ENCODE measurements at regions not wholly inside any gene's neighbourhood (a gene's known extent, or its start where the extent isn't known, plus 50 kb on each side); places are given as distances from the start of the nearest gene placed in this dataset.

- no peak overlapping the region for H3K4me3 ChIP-seq (ENCODE audit: control insufficient read depth in 1 of 2, extremely low read depth in 1 of 2, low read length in 1 of 2)
- H3K9me3 ChIP-seq = no peaks in the 10 kb centered on the region
- Mint-ChIP-seq H3K4me1 (no peaks in the 10 kb centered on the region), H3K36me3 (no peaks in the 10 kb centered on the region), H3K27ac (no peak overlapping the region), H3K9me3 (peaks cover 0 to 6% (median 0%) of the 10 kb centered on the region in 3 donors), H3K4me3 (no peak overlapping the region), H3K27me3 (peaks cover 3 to 15% of the 10 kb centered on the region in 2 donors)
- ATAC-seq (replicated peaks in 1 of 4) (no peak), DNase-seq (no peak)
- H3K36me3 ChIP-seq (ENCODE audit: control insufficient read depth in 2 of 2, extremely low read depth in 1 of 2, insufficient read depth in 1 of 2, low read length in 1 of 2) = no peaks in the 10 kb centered on the region
- no peaks in the 10 kb centered on the region for H3K4me1 ChIP-seq (ENCODE audit: control insufficient read depth in 1 of 2, extremely low read depth in 1 of 2, insufficient read depth in 2 of 2, low read length in 2 of 2)
- H3K27ac ChIP-seq (ENCODE audit: low read length) = no peak overlapping the region
- H3K27me3 ChIP-seq (replicated peaks in 1 of 2; ENCODE audit: control insufficient read depth in 2 of 2, extremely low read depth in 1 of 2, insufficient read depth in 2 of 2, low read length in 1 of 2) = no peaks in the 10 kb centered on the region
- ChIA-PET POLR2A (interaction anchor here in 1 of 2 donors (0.5 kb wide), 1 partner anchor 17 kb away, joined by 10 read pairs; no protein-coding TSS in a partner anchor), CTCF (no interaction called here)
- WGBS (ENCODE audit: insufficient coverage) = no CpG with 5 or more reads among the region's 6 CpGs
Measured at GRCh38 chr20:41956338-41957074, 338.3 kb upstream of the CHD6 start.

- ChIA-PET CTCF (interaction anchor here in 1 of 2 donors (0.6 kb wide), 1 partner anchor 11 kb away, joined by 4 read pairs; no protein-coding TSS in a partner anchor), POLR2A (interaction anchor here (0.6 kb wide), 2 partner anchors 8 to 863 kb away, joined by 3 to 4 read pairs; no protein-coding TSS in a partner anchor)
- Mint-ChIP-seq H3K27ac (no peak overlapping the region), H3K9me3 (no peaks in the 10 kb centered on the region), H3K4me3 (no peak overlapping the region), H3K27me3 (peaks cover 2 to 13% of the 10 kb centered on the region in 2 donors), H3K36me3 (no peaks in the 10 kb centered on the region), H3K4me1 (no peaks in the 10 kb centered on the region)
- Histone ChIP-seq H3K27me3 (replicated peaks in 1 of 2; ENCODE audit: control insufficient read depth in 2 of 2, extremely low read depth in 1 of 2, insufficient read depth in 2 of 2, low read length in 1 of 2) (no peaks in the 10 kb centered on the region), H3K9me3 (no peaks in the 10 kb centered on the region), H3K4me1 (ENCODE audit: control insufficient read depth in 1 of 2, extremely low read depth in 1 of 2, insufficient read depth in 2 of 2, low read length in 2 of 2) (no peaks in the 10 kb centered on the region), H3K36me3 (ENCODE audit: control insufficient read depth in 2 of 2, extremely low read depth in 1 of 2, insufficient read depth in 1 of 2, low read length in 1 of 2) (no peaks in the 10 kb centered on the region), H3K4me3 (ENCODE audit: control insufficient read depth in 1 of 2, extremely low read depth in 1 of 2, low read length in 1 of 2) (no peak overlapping the region), H3K27ac (ENCODE audit: low read length) (no peak overlapping the region)
- ATAC-seq (replicated peaks in 1 of 4) (no peak), DNase-seq (no peak)
- 68% methylated on average over 4 of the region's 5 CpGs for WGBS (ENCODE audit: insufficient coverage)
Measured at GRCh38 chr20:41952166-41952565, 334.0 kb upstream of the CHD6 start.

GRCh38 chr20:41951615-41952014, 333.4 kb upstream of the CHD6 start:
- Histone ChIP-seq H3K36me3 (ENCODE audit: control insufficient read depth in 2 of 2, extremely low read depth in 1 of 2, insufficient read depth in 1 of 2, low read length in 1 of 2) (no peaks in the 10 kb centered on the region), H3K9me3 (no peaks in the 10 kb centered on the region), H3K4me1 (ENCODE audit: control insufficient read depth in 1 of 2, extremely low read depth in 1 of 2, insufficient read depth in 2 of 2, low read length in 2 of 2) (no peaks in the 10 kb centered on the region), H3K27ac (ENCODE audit: low read length) (no peak overlapping the region), H3K4me3 (ENCODE audit: control insufficient read depth in 1 of 2, extremely low read depth in 1 of 2, low read length in 1 of 2) (no peak overlapping the region), H3K27me3 (replicated peaks in 1 of 2; ENCODE audit: control insufficient read depth in 2 of 2, extremely low read depth in 1 of 2, insufficient read depth in 2 of 2, low read length in 1 of 2) (no peaks in the 10 kb centered on the region)
- DNase-seq = no peak
- POLR2A ChIA-PET = interaction anchor here (0.6 kb wide), 2 partner anchors 9 to 864 kb away, joined by 3 to 4 read pairs; no protein-coding TSS in a partner anchor
- Mint-ChIP-seq H3K36me3 (no peaks in the 10 kb centered on the region), H3K9me3 (no peaks in the 10 kb centered on the region), H3K4me1 (no peaks in the 10 kb centered on the region), H3K27me3 (peaks cover 0 to 14% of the 10 kb centered on the region in 2 donors), H3K27ac (no peak overlapping the region), H3K4me3 (no peak overlapping the region)
- WGBS (ENCODE audit: insufficient coverage) = no CpG with 5 or more reads among the region's 2 CpGs
- no peak for ATAC-seq (replicated peaks in 1 of 4)
- CTCF ChIA-PET = interaction anchor here in 1 of 2 donors (0.6 kb wide), 1 partner anchor 12 kb away, joined by 4 read pairs; no protein-coding TSS in a partner anchor

GRCh38 chr20:41939659-41940058, 321.5 kb upstream of the CHD6 start:
- ChIA-PET CTCF (no interaction called here), POLR2A (interaction anchor here in 1 of 2 donors (0.7 kb wide), 1 partner anchor 17 kb away, joined by 10 read pairs; no protein-coding TSS in a partner anchor)
- Mint-ChIP-seq H3K27me3 (peaks cover 0 to 3% of the 10 kb centered on the region in 2 donors), H3K4me1 (no peaks in the 10 kb centered on the region), H3K27ac (no peak overlapping the region), H3K36me3 (no peaks in the 10 kb centered on the region), H3K9me3 (no peaks in the 10 kb centered on the region), H3K4me3 (no peak overlapping the region)
- no peaks in the 10 kb centered on the region for H3K36me3 ChIP-seq (ENCODE audit: control insufficient read depth in 2 of 2, extremely low read depth in 1 of 2, insufficient read depth in 1 of 2, low read length in 1 of 2)
- H3K9me3 ChIP-seq = no peaks in the 10 kb centered on the region
- no peaks in the 10 kb centered on the region for H3K4me1 ChIP-seq (ENCODE audit: control insufficient read depth in 1 of 2, extremely low read depth in 1 of 2, insufficient read depth in 2 of 2, low read length in 2 of 2)
- DNase-seq = no peak
- no peak for ATAC-seq (replicated peaks in 1 of 4)
- H3K27ac ChIP-seq (ENCODE audit: low read length) = no peak overlapping the region
- peaks cover 0 to 3% of the 10 kb centered on the region in 2 experiments for H3K27me3 ChIP-seq (replicated peaks in 1 of 2; ENCODE audit: control insufficient read depth in 2 of 2, extremely low read depth in 1 of 2, insufficient read depth in 2 of 2, low read length in 1 of 2)
- H3K4me3 ChIP-seq (ENCODE audit: control insufficient read depth in 1 of 2, extremely low read depth in 1 of 2, low read length in 1 of 2) = no peak overlapping the region
- no CpG with 5 or more reads among the region's 5 CpGs for WGBS (ENCODE audit: insufficient coverage)

- no peaks in the 10 kb centered on the region for H3K9me3 ChIP-seq
- no peaks in the 10 kb centered on the region for H3K36me3 ChIP-seq (ENCODE audit: control insufficient read depth in 2 of 2, extremely low read depth in 1 of 2, insufficient read depth in 1 of 2, low read length in 1 of 2)
- Mint-ChIP-seq H3K4me1 (no peaks in the 10 kb centered on the region), H3K27me3 (peaks cover 0 to 4% of the 10 kb centered on the region in 2 donors), H3K27ac (no peak overlapping the region), H3K36me3 (no peaks in the 10 kb centered on the region), H3K4me3 (no peak overlapping the region), H3K9me3 (no peaks in the 10 kb centered on the region)
- no peak for ATAC-seq (replicated peaks in 1 of 4)
- ChIA-PET CTCF (no interaction called here), POLR2A (no interaction called here)
- no peak overlapping the region for H3K4me3 ChIP-seq (ENCODE audit: control insufficient read depth in 1 of 2, extremely low read depth in 1 of 2, low read length in 1 of 2)
- peaks cover 0 to 6% of the 10 kb centered on the region in 2 experiments for H3K27me3 ChIP-seq (replicated peaks in 1 of 2; ENCODE audit: control insufficient read depth in 2 of 2, extremely low read depth in 1 of 2, insufficient read depth in 2 of 2, low read length in 1 of 2)
- DNase-seq = no peak
- no peak overlapping the region for H3K27ac ChIP-seq (ENCODE audit: low read length)
- no peaks in the 10 kb centered on the region for H3K4me1 ChIP-seq (ENCODE audit: control insufficient read depth in 1 of 2, extremely low read depth in 1 of 2, insufficient read depth in 2 of 2, low read length in 2 of 2)
- WGBS (ENCODE audit: insufficient coverage) = no CpG with 5 or more reads among the region's 2 CpGs
Measured at GRCh38 chr20:41938353-41938752, 320.2 kb upstream of the CHD6 start.

GRCh38 chr20:41935259-41935791, 317.1 kb upstream of the CHD6 start:
- no peak overlapping the region for H3K27ac Mint-ChIP-seq
- DNase-seq (no peak), ATAC-seq (replicated peaks in 1 of 4) (no peak)
- Histone ChIP-seq H3K36me3 (ENCODE audit: control insufficient read depth in 2 of 2, extremely low read depth in 1 of 2, insufficient read depth in 1 of 2, low read length in 1 of 2) (no peaks in the 10 kb centered on the region), H3K27me3 (replicated peaks in 1 of 2; ENCODE audit: control insufficient read depth in 2 of 2, extremely low read depth in 1 of 2, insufficient read depth in 2 of 2, low read length in 1 of 2) (peaks cover 0 to 6% of the 10 kb centered on the region in 2 experiments), H3K4me3 (ENCODE audit: control insufficient read depth in 1 of 2, extremely low read depth in 1 of 2, low read length in 1 of 2) (no peak overlapping the region), H3K27ac (ENCODE audit: low read length) (no peak overlapping the region), H3K9me3 (no peaks in the 10 kb centered on the region), H3K4me1 (ENCODE audit: control insufficient read depth in 1 of 2, extremely low read depth in 1 of 2, insufficient read depth in 2 of 2, low read length in 2 of 2) (no peaks in the 10 kb centered on the region)
- WGBS (ENCODE audit: insufficient coverage) = 0% methylated on average over 1 of the region's 4 CpGs
- H3K9me3 Mint-ChIP-seq = peaks cover 0 to 7% (median 0%) of the 10 kb centered on the region in 3 donors
- H3K27me3 Mint-ChIP-seq = peaks cover 7% of the 10 kb centered on the region in 2 donors
- H3K4me3 Mint-ChIP-seq = no peak overlapping the region
- no peaks in the 10 kb centered on the region for H3K4me1 Mint-ChIP-seq
- CTCF ChIA-PET = no interaction called here
- POLR2A ChIA-PET = no interaction called here
- H3K36me3 Mint-ChIP-seq = no peaks in the 10 kb centered on the region
